GM12892 (cell line): ENCODE measurements at regions not wholly inside any gene's neighbourhood (a gene's known extent, or its start where the extent isn't known, plus 50 kb on each side); places are given as distances from the start of the nearest gene placed in this dataset.

Experiments used
- POLR2A ChIP-seq: IDR thresholded peaks from 2 replicates; pipeline ENCODE4 v1.6.1; 2011; ENCODE audit warnings: low read depth, low read length, control low read depth
- POLR2AphosphoS5 ChIP-seq: IDR thresholded peaks from 2 replicates; pipeline ENCODE4 v1.6.1; 2011; ENCODE audit warnings: low read depth, low read length, control low read depth
- TAF1 ChIP-seq: IDR thresholded peaks from 2 replicates; pipeline ENCODE4 v1.6.1; 2011; ENCODE audit warnings: low read depth, mild to moderate bottlenecking, control low read depth, low read length, borderline replicate concordance

- no peak for TF ChIP-seq POLR2A
- no peak for TF ChIP-seq POLR2AphosphoS5
- TF ChIP-seq TAF1, result no peak
Measured at GRCh38 chr18:52163478-52163877, 176.5 kb upstream of the DCC start.
